Endothelial cell of umbilical vein (primary cell): ENCODE measurements at regions not wholly inside any gene's neighbourhood (a gene's known extent, or its start where the extent isn't known, plus 50 kb on each side); places are given as distances from the start of the nearest gene placed in this dataset.

Source experiments
- EZH2 ChIP-seq: IDR thresholded peaks from 2 replicates; pipeline ENCODE4 v1.6.1; 2012; ENCODE audit warnings: borderline replicate concordance, low read depth, mild to moderate bottlenecking, moderate library complexity, low read length, inconsistent platforms; ENCODE audit not compliant: severe bottlenecking
- JUN ChIP-seq: IDR thresholded peaks from 2 replicates; pipeline ENCODE4 v1.6.1; 2011; ENCODE audit warnings: borderline replicate concordance, low read depth; ENCODE audit not compliant: insufficient read length, insufficient read depth
- POLR2AphosphoS5 ChIP-seq: IDR thresholded peaks from 2 replicates; pipeline ENCODE4 v1.6.1; 2012; ENCODE audit warnings: low read depth, mild to moderate bottlenecking, control low read depth, low read length, moderate library complexity; ENCODE audit not compliant: insufficient read depth
- TF ChIP-seq, protein P1 (sequence below), 2 donors: IDR thresholded peaks; 1 replicate in 1 of 2; 2 replicates in 1 of 2; pipeline ENCODE4 v1.5.1; 2011; ENCODE audit warnings: low read length in 2 of 2, mild to moderate bottlenecking in 2 of 2, moderate library complexity in 2 of 2, control low read depth in 1 of 2, inconsistent platforms in 1 of 2, low read depth in 1 of 2; ENCODE audit not compliant: insufficient read depth in 1 of 2; ENCODE audit errors: extremely low read depth in 1 of 2

DNA sequence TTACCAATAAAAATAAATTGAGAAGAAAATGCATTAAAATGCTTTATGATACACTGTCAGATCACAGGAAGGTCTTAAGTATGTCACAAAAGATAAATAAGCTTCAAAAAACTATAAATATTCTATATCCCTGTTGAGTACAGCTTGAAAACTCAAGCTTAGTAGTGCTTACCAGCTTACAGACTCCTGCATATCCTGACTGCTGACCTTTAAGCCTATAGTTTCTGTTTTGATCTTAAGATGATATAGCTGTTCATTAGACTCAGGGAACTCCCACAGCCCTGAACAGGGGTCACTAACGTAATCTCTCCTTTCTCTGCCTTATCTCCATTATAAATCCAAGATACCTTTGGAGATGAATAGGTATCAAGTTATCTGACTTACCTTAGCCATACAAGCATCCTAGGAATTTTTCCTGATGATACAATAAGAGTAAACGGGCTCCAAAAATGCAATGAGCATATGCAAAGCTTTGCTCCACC lies 93.7 kb upstream of the RBBP8 start:
- TF ChIP-seq POLR2AphosphoS5: no peak
- TF ChIP-seq, protein P1, sequence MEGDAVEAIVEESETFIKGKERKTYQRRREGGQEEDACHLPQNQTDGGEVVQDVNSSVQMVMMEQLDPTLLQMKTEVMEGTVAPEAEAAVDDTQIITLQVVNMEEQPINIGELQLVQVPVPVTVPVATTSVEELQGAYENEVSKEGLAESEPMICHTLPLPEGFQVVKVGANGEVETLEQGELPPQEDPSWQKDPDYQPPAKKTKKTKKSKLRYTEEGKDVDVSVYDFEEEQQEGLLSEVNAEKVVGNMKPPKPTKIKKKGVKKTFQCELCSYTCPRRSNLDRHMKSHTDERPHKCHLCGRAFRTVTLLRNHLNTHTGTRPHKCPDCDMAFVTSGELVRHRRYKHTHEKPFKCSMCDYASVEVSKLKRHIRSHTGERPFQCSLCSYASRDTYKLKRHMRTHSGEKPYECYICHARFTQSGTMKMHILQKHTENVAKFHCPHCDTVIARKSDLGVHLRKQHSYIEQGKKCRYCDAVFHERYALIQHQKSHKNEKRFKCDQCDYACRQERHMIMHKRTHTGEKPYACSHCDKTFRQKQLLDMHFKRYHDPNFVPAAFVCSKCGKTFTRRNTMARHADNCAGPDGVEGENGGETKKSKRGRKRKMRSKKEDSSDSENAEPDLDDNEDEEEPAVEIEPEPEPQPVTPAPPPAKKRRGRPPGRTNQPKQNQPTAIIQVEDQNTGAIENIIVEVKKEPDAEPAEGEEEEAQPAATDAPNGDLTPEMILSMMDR (IDR thresholded peaks at IDR 0.05; ENCODE audit: extremely low read depth in 1 of 2, insufficient read depth in 1 of 2, low read depth in 1 of 2, low read length in 2 of 2): no peak
- no peak for TF ChIP-seq EZH2
- TF ChIP-seq JUN: no peak
